ENCODE measurements at regions not wholly inside any gene's neighbourhood (a gene's known extent, or its start where the extent isn't known, plus 50 kb on each side); places are given as distances from the start of the nearest gene placed in this dataset.
"Not testable (repeated sequence)": the region's sequence is repeated elsewhere in the genome, so short reads cannot be mapped to it uniquely, and the experiment has no call there.

DNA sequence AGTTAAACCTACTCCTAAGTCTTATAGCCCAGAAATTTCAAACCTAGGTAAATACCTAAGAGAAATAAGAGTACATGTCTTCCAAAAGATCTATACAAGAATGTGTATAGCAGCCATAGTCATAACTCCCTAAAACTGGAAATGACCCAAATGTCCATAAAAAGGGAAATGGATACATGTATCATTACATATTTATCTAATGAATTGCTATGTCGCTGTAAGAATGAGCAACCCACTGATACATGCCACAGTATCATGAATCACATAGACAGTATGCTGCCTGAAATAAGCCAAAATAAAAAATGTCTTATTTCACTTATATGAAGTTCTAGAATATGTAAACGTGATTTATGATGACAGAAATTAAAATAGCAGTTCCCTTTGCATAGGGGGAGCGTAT lies 679.5 kb downstream of the MAFB start:
- DNase-seq (ENCODE audit: low read depth in 2 of 2, low spot score in 1 of 2), result no peak

DNA sequence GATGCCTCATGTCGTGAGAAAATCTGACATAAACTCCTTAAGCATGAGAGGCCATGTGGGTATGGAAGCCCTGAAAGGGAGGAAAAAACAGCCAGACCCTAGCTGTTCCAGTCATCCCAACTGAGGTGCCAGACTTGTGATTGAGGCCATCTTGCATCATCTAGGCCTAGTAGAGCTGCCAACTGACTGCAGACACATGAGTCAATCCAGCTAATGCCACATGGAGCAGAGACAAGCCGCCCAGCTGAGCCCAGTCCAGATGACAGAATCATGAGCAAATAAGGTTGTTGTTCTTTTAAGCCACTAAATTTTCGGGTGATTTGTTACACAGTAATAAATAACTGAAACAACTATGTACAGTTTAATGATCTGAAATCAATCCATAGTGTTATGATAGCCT lies 680.9 kb downstream of the MAFB start:
- DNase-seq (ENCODE audit: low read depth in 2 of 2, low spot score in 1 of 2), result no peak

DNA sequence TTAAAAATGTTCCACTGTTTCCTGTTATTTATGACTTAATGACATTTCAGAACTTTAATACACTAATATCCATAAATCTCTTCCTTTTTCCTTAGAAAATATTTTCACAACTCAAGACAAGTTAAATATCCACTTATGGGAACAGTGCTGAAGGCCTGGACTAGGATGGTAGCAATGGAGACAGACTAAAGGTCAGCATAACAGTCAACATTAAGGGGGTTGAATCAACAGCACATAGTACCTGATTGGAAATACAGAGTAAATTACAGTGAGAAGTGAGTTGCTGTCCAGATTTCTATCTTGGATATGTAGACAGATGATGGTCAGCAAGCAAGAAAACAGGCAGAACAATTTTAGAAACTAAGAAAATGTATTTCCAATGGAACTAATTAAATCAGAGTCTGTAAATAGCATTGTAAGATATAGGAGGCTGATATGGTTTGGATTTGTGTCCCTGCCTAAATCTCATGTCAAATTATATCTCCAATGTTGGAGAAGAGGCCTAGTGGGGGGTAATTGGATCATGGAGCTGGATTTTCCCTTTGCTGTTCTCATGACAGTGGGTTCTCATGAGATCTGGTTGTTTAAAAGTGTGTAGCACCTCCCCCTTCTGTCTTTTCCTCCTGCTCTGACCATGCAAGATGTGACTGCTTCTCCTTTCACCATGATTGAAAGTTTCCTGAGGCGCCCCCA lies 682.7 kb downstream of the MAFB start:
- no peak for DNase-seq (ENCODE audit: low read depth in 2 of 2, low spot score in 1 of 2)

DNA sequence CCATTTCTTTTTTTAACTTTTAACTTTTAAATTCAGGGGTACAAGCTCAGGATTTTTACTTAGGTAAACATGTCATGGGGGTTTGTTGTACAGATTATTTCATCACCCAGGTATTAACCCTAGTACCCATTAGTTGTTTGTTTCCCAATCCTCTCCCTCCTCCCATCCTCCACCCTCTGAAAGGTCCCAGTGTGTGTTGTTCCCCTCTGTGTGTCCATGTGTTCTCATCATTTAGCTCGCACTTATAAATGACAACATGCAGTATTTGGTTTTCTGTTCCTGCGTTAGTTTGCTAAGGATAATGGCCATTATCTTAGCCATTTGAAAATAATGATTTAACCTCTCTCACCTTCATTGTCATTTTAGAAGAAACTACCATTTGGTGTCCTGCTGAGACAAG lies 684.9 kb downstream of the MAFB start:
- DNase-seq (ENCODE audit: low read depth in 2 of 2, low spot score in 1 of 2), result not testable (repeated sequence)

DNA sequence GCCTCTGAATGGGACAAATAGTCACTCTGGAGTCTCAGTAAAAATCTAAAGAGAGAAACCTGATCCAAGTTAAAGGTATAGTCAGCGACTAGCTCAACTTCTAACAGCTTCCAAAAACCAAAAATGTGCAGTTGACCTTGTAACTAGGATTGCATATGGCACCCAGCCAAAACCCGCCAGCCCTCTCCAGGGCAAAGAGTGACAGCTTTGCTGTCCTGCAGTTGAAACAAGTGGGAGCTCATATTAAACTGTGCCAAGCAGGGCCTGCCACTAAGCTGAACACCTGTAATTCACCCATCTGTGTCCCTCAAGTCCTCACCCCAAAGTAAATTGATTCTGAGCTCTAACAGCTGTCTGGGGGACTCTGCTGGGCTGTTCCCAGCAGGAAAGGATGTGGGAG lies 695.3 kb downstream of the MAFB start:
- no peak for DNase-seq (ENCODE audit: low read depth in 2 of 2, low spot score in 1 of 2)

DNA sequence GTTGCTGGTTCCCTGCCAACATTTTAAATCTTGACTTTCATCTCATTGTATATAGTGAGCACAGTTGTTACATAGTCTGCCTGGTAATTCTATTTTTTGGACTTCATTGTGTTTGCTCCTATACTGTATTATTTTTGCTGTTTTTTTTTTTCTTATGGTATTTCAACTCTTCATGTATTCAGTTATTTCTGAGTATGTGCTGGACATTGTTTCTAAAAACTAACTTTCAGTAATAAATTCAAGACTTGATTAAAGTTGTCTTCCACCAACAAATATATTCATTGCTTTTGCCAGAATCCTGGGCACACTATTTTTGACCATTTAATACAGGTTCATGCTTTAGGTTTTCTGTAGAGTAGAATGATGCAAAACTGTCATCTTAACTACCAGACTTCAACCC lies 698.3 kb downstream of the MAFB start:
- DNase-seq (ENCODE audit: low read depth in 2 of 2, low spot score in 1 of 2), result no peak

DNA sequence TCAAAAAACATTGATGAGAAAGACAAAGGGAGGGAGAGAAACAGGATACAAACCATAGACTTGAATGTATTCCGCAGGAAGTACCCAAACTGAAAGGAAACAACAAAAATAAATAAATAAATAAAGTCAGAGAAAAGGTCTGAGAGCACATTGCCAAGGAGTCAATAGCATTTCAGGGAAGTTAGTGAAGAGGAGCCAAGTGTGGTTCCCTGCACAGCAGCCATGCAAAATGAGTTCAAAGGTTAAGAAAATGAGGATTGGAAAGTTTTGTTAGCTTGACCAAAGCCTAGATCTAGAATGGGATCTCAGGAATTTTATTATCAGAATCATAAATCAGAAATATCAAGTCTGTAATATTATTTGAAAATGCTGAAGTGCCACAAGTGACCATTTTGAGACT lies 700.0 kb downstream of the MAFB start:
- no peak for DNase-seq (ENCODE audit: low read depth in 2 of 2, low spot score in 1 of 2)

DNA sequence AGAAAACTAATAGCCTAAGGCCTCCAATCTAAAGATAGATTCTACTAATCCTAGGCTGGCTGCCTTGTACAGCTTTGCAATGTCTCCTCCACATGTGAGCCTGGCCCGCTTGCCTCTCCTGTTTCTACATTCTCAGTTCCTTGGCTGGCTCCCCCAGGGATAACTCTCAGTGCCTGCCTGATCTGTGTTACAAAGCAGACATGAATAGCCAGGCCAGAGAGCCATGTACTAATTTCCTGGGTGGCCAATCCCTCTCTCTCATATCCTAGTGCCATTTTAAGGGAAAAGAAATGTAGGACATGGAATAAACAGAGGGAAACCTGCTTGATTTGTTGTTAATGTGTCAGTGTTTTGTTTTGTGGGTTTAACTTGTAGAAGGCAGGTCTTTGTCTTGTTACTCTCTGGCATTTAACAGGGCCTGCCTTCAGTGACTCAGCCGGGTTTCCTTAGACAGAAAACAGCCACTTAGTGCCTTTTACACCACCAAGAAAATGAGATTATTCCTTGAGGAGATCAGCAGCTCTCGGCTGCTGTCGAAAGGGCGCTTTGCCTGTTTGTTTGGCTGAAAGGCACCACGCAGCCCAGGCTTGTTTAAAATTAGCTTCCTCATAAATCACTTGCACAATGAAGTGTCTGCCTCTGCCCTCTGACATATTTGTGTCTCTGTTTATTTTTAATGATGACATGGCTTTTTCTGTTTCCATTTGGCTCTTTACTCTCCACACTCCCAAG lies 702.7 kb downstream of the MAFB start:
- no peak for DNase-seq (ENCODE audit: low read depth in 2 of 2, low spot score in 1 of 2)

DNA sequence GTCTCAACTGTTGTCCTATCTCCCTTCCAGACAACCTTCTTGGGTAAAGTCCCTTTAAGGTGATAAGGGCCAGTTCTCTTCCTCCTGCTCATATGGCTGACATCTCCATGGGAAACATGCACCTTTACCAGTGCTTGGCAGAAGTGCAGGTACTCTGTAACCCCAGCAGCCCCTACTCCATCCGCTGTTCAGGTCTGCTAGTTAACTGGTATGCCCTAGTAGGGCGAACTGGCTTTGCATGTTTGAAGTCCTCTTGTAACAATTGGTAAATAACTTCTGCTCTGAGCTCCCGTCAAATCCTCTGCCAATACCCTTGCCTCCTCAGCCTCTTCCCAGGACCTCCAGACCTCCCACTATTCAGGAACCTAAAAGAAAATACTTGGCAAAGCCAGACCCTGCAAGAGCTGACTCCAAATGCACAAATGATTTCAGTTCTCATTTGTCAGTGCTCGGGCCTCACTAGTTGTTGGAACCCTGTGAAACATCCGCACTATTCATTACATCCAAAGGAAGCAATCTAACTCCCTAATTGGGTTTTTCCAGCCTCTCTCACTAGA lies 703.7 kb downstream of the MAFB start:
- no peak for DNase-seq (ENCODE audit: low read depth in 2 of 2, low spot score in 1 of 2)

DNA sequence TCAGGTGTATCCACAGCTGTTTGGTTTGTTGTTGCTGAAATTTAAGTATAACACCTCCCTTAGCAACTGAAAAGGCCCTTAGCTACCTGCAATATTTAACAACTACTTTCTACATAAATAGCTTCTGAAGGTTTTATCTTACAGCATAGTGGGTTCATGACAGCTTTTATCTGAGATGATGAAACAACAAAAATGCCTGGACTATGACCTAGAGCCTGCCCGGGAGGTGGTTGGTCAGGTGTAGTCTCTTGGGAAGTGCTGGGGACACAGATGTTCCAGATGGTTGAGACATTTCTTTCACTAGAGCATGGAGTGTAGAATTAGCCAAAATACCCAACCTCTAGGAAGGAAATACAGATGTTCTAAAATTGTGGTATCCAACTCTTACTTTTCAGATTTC lies 705.4 kb downstream of the MAFB start:
- DNase-seq (ENCODE audit: low read depth in 2 of 2, low spot score in 1 of 2), result no peak

DNA sequence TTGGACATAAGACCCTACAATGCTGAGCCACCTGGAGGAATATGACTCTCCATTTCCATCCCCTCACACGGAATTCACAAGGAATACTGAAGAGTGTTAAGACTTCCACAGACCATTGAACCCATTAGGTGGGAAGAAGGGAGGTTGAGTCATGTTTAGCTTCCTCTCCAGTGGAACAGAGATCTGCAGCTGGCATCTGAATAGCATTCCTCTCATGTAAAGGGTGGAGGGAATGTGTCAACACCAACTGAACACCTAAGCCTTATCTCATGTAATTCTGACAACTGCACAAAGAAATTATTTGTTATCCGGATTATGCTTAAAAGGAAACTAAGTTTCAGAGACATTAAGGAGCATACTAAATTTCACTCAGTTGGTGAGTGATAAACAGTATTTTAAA lies 705.9 kb downstream of the MAFB start:
- DNase-seq (ENCODE audit: low read depth in 2 of 2, low spot score in 1 of 2), result no peak

DNA sequence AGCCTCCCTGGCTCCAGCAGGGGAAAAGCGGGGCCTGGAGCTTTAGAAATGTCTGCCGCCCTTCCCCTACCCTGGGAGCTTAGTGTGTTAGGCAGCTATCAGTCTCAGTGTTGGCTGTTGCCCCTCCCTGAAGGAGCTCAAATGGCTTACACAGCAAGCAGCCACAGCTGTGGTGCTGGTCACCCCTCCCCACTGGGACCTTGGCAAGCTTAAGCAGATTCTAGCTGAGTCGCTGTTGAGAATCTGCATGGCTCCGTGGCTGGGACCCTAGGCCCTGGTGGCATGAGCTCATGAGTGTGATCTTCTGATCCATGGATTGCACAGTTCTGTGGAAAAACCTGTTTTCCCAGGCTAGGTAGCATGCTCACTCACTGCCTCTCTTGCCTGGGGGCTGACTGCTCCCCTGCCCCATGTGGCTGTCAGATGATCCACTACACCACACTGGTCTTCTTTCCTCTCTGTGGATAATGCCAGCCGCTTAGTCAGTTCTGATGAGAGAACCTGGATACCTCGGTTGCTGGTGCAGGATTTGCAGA lies 714.0 kb downstream of the MAFB start:
- DNase-seq (ENCODE audit: low read depth in 2 of 2, low spot score in 1 of 2), result no peak

DNA sequence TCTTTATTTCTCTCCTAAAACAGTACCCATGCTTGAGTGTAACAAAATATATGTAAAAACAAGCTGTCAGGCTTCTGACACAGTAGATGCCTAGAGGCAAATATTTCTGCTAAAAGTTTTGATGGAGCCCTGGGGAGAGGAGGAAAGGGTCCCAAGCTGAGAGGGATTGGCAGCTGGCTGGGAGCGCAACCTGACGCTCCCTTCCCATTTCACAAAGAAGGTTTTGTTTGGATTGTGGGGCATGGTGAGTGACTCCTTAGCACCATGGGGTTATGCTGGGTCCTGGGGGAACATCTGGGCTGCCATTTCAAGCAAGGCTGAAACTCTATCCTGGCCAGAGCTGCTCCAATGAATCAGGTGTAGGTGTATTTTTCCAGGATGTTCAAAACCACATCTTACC lies 720.5 kb downstream of the MAFB start:
- DNase-seq (ENCODE audit: low read depth in 2 of 2, low spot score in 1 of 2), result no peak

DNA sequence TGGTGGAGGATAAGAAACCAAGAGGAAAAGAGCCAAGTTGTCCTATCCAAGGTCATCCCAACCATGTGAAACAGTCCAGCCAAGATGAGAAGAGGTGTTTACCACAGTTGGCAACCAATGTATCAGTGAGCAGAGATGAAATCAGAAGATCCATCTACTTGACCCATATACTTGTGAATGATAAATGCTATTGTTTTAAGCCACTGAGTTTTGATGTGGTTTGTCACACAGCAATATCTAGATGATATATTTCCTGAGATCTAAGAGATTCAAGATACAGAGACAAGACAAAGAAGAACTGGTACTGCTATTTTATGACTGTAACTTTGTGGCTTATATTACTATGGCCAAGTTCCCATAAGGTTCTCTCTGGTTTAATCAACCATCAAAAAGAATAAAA lies 721.2 kb downstream of the MAFB start:
- DNase-seq (ENCODE audit: low read depth in 2 of 2, low spot score in 1 of 2), result no peak

DNA sequence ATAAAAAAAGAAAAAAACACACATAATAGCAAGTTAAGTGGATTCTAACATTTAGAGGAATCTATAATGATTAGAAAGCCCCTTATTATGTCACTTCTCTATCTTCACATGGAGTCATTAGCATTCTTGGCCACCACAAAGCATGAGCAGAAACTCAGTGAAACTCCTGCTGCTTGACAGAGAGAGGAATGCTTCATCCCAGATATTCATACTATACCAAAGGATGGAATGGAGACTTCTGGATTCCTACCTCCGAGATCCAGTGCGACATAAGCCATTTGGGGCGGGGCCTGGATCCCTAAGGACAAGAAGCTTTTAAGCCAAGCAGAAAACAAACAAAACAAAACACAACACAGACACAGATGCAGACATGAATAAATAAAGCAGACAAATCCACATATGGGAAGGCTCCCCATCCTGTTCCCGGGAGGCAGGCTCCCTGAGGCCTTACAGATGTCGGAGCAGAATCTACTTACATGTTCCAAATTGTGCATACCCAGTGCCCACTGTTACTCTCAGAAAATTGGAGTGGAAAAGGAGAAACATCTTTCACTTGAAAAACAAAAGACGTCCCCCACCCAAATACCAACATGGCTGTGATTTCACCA lies 727.3 kb downstream of the MAFB start:
- DNase-seq (ENCODE audit: low read depth in 2 of 2, low spot score in 1 of 2), result no peak

DNA sequence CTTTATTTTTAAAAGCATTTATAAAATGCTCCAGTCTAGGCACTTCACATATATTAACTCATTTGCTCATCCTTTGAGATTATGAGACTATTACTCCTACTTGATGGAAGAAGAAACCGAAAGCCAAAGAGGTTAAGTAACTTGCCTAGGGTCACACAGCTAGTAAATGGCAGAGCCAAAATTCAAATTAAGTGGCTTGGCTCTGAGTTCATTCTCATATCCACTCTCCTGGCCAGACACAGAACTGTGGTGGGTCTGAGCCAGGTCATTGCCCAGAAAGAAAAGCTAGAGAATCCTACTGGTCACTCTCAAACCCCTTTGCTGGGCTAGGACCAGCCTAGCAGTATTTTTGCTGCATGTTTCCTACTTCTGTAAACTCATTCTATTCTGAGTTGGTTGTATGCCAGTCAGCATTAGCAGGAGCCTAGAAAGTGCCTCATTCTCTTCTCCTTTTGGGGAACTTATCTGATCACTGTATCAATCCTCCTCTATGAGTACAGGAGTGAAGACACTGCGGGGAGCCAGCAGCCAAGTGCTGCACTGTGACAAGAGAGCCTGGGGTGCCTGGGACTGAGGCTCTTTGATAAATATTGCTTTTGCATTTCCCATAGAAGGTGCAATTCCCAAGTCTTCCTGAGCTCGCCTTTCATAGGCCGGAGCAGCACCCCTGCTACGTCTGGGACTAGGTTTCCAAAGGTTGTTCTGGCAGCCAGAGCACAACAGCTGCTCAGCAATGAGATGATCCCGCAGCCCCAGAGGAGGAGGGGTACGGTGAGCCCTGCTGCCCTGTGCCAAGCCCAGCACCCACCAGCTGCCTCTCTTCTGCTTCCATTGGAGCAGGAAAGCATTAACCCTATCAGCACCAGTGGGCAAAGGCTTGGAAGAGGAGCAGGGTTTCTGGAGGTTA lies 728.3 kb downstream of the MAFB start:
- DNase-seq (ENCODE audit: low read depth in 2 of 2, low spot score in 1 of 2), result no peak

DNA sequence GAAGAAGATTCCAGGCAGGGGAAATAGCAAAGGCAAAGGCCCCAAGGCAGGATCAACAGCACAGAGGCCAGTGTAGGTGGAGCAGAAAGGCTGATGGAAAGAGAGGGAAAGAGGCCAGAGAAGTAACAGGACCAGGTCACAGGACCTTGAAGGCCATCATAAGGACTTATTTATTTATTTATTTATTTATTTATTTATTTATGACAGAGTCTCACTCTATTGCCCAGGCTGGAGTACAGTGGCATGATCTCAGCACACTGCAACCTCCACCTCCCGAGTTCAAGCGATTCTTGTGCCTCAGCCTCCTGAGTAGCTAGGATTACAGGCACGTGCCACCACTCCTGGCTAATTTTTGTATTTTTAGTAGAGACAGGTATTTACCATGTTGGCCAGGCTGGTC lies 731.1 kb downstream of the MAFB start:
- not testable (repeated sequence) for DNase-seq (ENCODE audit: low read depth in 2 of 2, low spot score in 1 of 2)

DNA sequence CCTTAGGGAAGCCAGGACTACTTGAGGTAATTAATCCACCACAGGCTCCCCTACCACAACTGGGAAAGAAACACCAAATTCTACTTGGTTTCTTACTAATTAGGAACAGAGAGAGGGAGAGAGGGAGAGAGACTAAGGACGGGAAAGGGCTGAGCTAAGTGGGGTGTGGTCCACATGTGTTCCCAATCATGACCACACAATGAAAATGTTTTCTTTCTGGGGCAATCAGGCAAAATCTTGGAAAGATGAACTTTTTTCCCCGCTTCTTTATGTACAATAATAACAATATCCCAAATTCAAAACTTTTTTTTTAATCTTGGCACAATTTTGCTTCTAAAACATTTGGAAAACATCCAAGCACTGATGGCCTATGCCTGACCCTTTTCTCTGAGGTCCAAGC lies 734.4 kb downstream of the MAFB start:
- no peak for DNase-seq (ENCODE audit: low read depth in 2 of 2, low spot score in 1 of 2)

DNA sequence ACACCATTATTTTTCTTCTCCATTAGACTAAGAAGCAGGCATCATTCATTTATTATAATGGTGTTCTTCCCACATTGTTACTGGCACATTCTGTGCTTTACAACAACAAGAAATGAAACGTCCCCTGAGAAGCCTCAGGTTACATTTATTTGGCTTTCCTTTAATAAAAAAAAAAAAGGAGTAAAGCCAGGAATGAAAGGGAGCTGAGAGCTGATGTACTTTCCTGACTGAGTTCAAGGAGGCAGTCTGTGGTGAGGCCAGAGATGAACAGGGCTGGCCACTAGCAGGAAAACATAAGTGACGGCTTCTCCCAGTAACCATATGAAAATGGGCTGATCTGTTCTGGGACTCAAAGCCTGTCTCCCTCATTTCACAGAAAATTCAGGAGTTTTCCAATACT lies 742.1 kb downstream of the MAFB start:
- no peak for DNase-seq (ENCODE audit: low read depth in 2 of 2, low spot score in 1 of 2)

DNA sequence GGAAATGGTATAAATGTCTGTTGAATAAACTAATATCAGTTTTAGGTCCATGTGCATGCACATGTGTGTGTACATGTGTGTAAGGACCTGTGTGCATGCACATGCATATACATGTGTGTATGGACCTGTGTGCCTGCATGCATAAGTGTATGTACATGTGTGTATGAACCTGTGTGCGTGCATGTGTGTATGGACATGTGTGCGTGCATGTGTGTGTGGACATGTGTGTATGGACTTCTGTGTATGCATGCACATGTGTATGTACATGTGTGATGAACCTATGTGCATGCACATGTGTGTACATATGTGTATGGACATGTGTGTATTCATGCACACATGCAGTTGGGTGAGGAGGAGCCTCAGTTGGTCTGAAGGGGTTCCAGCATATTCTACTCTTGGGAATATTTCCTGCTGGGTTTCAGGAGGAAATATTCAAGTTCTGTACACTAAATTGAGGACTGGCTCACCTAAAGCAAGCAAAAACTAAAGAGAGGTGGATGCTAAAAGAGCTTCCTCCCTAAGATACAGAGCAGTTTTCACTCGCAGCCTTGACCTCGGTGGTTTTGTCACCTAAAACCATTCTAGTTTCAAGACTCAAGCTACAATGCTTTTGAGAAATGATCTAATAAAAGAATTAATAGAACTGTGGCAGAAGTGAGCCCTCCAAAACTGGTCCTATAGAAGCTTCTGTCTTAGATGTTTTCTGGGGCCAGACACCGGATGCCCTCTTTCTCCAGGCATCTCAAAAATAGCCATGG lies 742.8 kb downstream of the MAFB start:
- no peak for DNase-seq (ENCODE audit: low read depth in 2 of 2, low spot score in 1 of 2)

Data from stimulated activated CD8-positive, alpha-beta memory T cell treated with anti-CD3 and anti-CD28 coated beads, Interleukin-4, amount 100 ng/mL, for 4 hours (primary cell).